Ovary (tissue), 3 donors: ENCODE measurements at regions not wholly inside any gene's neighbourhood (a gene's known extent, or its start where the extent isn't known, plus 50 kb on each side); places are given as distances from the start of the nearest gene placed in this dataset.

Experiments
- POLR2A ChIP-seq: fragments of 450-650 bp; IDR thresholded peaks from one replicate; pipeline ENCODE4 v1.6.1; 2017; ENCODE audit warnings: antibody characterized with exemption, mild to moderate bottlenecking, moderate library complexity
- TF ChIP-seq, protein P1 (sequence below), 3 donors: fragments of 450-650 bp in 2 of 3; fragments of 200-600 bp in 1 of 3; IDR thresholded peaks; one replicate each; pipeline versions ENCODE4 v1.5.1 to v1.8.0; 2016 to 2022; ENCODE audit warnings: antibody characterized with exemption in 3 of 3, mild to moderate bottlenecking in 1 of 3
- donor health status: DM: no; HTN: no; CAD: no.

DNA sequence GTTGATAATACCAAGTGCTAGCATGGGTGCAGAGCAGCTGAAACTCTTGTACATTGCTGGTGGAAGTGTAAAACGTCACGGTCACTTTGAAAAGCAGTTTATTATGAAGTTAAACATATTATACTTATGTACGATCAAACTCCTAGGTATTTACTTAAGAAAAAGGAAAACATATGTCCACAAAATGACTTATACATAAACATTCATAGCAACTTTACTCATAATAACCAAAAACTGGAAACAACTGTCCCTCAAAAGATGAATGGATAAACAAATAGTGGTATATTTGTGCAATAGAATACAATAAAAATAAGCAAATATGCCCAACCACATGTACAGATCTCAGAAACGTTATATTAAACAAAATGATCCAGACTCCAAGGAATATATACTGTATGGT lies 92.3 kb upstream of the TRIO start:
- TF ChIP-seq, protein P1, sequence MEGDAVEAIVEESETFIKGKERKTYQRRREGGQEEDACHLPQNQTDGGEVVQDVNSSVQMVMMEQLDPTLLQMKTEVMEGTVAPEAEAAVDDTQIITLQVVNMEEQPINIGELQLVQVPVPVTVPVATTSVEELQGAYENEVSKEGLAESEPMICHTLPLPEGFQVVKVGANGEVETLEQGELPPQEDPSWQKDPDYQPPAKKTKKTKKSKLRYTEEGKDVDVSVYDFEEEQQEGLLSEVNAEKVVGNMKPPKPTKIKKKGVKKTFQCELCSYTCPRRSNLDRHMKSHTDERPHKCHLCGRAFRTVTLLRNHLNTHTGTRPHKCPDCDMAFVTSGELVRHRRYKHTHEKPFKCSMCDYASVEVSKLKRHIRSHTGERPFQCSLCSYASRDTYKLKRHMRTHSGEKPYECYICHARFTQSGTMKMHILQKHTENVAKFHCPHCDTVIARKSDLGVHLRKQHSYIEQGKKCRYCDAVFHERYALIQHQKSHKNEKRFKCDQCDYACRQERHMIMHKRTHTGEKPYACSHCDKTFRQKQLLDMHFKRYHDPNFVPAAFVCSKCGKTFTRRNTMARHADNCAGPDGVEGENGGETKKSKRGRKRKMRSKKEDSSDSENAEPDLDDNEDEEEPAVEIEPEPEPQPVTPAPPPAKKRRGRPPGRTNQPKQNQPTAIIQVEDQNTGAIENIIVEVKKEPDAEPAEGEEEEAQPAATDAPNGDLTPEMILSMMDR (IDR thresholded peaks at IDR 0.05) = no peak
- TF ChIP-seq POLR2A = no peak
